Sigmoid colon (tissue), 6 donors: ENCODE measurements at regions not wholly inside any gene's neighbourhood (a gene's known extent, or its start where the extent isn't known, plus 50 kb on each side); places are given as distances from the start of the nearest gene placed in this dataset.
"Not testable (repeated sequence)": the region's sequence is repeated elsewhere in the genome, so short reads cannot be mapped to it uniquely, and the experiment has no call there.

Experiments
- DNase-seq: peaks from one replicate; pipeline ENCODE4 v3.0.0-alpha.2; 2019
- H3K27ac ChIP-seq, 4 donors: fragments of 200-600 bp; sonication (generic); one replicate each; pipeline ENCODE4 v1.5.1; 2016 to 2019; ENCODE audit warnings: mild to moderate bottlenecking in 1 of 4
- H3K27me3 ChIP-seq, 3 donors: fragments of 200-600 bp; sonication (generic); one replicate each; pipeline ENCODE4 v1.5.1; 2019; ENCODE audit warnings: mild to moderate bottlenecking in 1 of 3
- H3K36me3 ChIP-seq, 4 donors: fragments of 200-600 bp; sonication (generic); one replicate each; pipeline ENCODE4 v1.5.1; 2016 to 2019
- H3K4me1 ChIP-seq, 4 donors: fragments of 200-600 bp; sonication (generic); one replicate each; pipeline ENCODE4 v1.5.1; 2017 to 2019
- H3K4me3 ChIP-seq, 4 donors: fragments of 200-600 bp; sonication (generic); one replicate each; pipeline ENCODE4 v1.5.1; 2017 to 2019; ENCODE audit warnings: mild to moderate bottlenecking in 2 of 4, moderate library complexity in 1 of 4
- H3K9me3 ChIP-seq, 4 donors: fragments of 200-600 bp in 3 of 4; sonication (generic) in 3 of 4; one replicate each; pipeline versions ENCODE4 v1.5.1 to v1.6.1; 2013 to 2019
- CTCF ChIP-seq, 4 experiments: fragments of 450-650 bp in 3 of 4; fragments of 200-600 bp in 1 of 4; IDR thresholded peaks; one replicate each; pipeline ENCODE4 v1.5.1; 2016 to 2019; ENCODE audit warnings: antibody characterized with exemption in 4 of 4, mild to moderate bottlenecking in 3 of 4, moderate library complexity in 2 of 4
- EP300 ChIP-seq, 4 donors: sonication (generic); formaldehyde crosslinking; IDR thresholded peaks; one replicate each; pipeline ENCODE4 v1.6.1; 2017; ENCODE audit warnings: antibody characterized with exemption in 4 of 4
- POLR2A ChIP-seq, 2 donors: fragments of 450-650 bp; IDR thresholded peaks; one replicate each; pipeline ENCODE4 v1.6.1; 2016; ENCODE audit warnings: antibody characterized with exemption in 2 of 2, mild to moderate bottlenecking in 2 of 2, moderate library complexity in 2 of 2
- POLR2AphosphoS5 ChIP-seq, 4 donors: sonication (generic); formaldehyde crosslinking; IDR thresholded peaks; one replicate each; pipeline ENCODE4 v1.6.1; 2017; ENCODE audit warnings: antibody characterized with exemption in 4 of 4
- WGBS, 2 donors: extraction: QIAGEN DNeasy Blood & Tissue Kit; methylation state at CpG; one replicate each; pipeline ENCODE4 v1.1.7; 2013; 5-methylcytosine and 5-hydroxymethylcytosine counted together
- intact Hi-C: fragments of 100-400 bp; cut with DNase I; formaldehyde crosslinking; loops from one replicate; pipeline ENCODE4 v1.15.1; 2023
- donor health status: healthy with polysubstance abuse.
- donor health status: healthy.

GRCh38 chr5:127196042-127196441 is 94.6 kb upstream of the MEGF10 start:
- no peaks in the 10 kb centered on the region for H3K4me1 ChIP-seq
- no peak for DNase-seq
- H3K27me3 ChIP-seq = no peaks in the 10 kb centered on the region
- intact Hi-C loops = no loop called here
- no peaks in the 10 kb centered on the region for H3K36me3 ChIP-seq
- 88 to 93% methylated on average over 1 of the region's 1 CpG for WGBS, 2 donors
- no peak overlapping the region for H3K27ac ChIP-seq
- no peaks in the 10 kb centered on the region for H3K9me3 ChIP-seq
- no peak overlapping the region for H3K4me3 ChIP-seq
- no peak for TF ChIP-seq EP300 (IDR thresholded peaks at IDR 0.05)
- no peak for TF ChIP-seq POLR2AphosphoS5 (IDR thresholded peaks at IDR 0.05)
- TF ChIP-seq CTCF (IDR thresholded peaks at IDR 0.05) = no peak
- TF ChIP-seq POLR2A (IDR thresholded peaks at IDR 0.05) = no peak

GRCh38 chr5:127197402-127198167 is 93.0 kb upstream of the MEGF10 start:
- DNase-seq, H3K36me3 ChIP-seq, H3K4me1 ChIP-seq, H3K9me3 ChIP-seq, H3K27ac ChIP-seq, H3K4me3 ChIP-seq, intact Hi-C loops, H3K27me3 ChIP-seq: not testable (repeated sequence)
- WGBS, 2 donors = 55 to 63% methylated on average over 4 of the region's 4 CpGs

GRCh38 chr5:127202738-127203137 is 87.9 kb upstream of the MEGF10 start:
- WGBS, 2 donors = 94 to 97% methylated on average over 4 of the region's 4 CpGs
- DNase-seq, H3K36me3 ChIP-seq, H3K27ac ChIP-seq, H3K4me1 ChIP-seq, H3K27me3 ChIP-seq, H3K4me3 ChIP-seq, H3K9me3 ChIP-seq, intact Hi-C loops: not testable (repeated sequence)

GRCh38 chr5:127203818-127204217 is 86.8 kb upstream of the MEGF10 start:
- intact Hi-C loops = no loop called here
- 78 to 91% methylated on average over 1 of the region's 1 CpG for WGBS, 2 donors
- no peak for DNase-seq
- no peak overlapping the region for H3K27ac ChIP-seq
- no peaks in the 10 kb centered on the region for H3K36me3 ChIP-seq
- H3K4me1 ChIP-seq = no peaks in the 10 kb centered on the region
- H3K4me3 ChIP-seq = no peak overlapping the region
- no peaks in the 10 kb centered on the region for H3K9me3 ChIP-seq
- TF ChIP-seq EP300 (IDR thresholded peaks at IDR 0.05) (no peak), POLR2A (IDR thresholded peaks at IDR 0.05) (no peak), POLR2AphosphoS5 (IDR thresholded peaks at IDR 0.05) (no peak)
- no peaks in the 10 kb centered on the region for H3K27me3 ChIP-seq

- no peak for DNase-seq
- Histone ChIP-seq H3K27ac (no peak overlapping the region), H3K9me3 (no peaks in the 10 kb centered on the region), H3K4me1 (no peaks in the 10 kb centered on the region), H3K4me3 (no peak overlapping the region), H3K27me3 (no peaks in the 10 kb centered on the region), H3K36me3 (no peaks in the 10 kb centered on the region)
- 85 to 92% methylated on average over 3 of the region's 3 CpGs for WGBS, 2 donors
- intact Hi-C loops = no loop called here
- TF ChIP-seq EP300 (IDR thresholded peaks at IDR 0.05) (no peak), CTCF (IDR thresholded peaks at IDR 0.05) (no peak), POLR2A (IDR thresholded peaks at IDR 0.05) (no peak), POLR2AphosphoS5 (IDR thresholded peaks at IDR 0.05) (no peak)
Observed at GRCh38 chr5:127205147-127205546, 85.4 kb upstream of the MEGF10 start.

GRCh38 chr5:127206320-127207113 is 84.1 kb upstream of the MEGF10 start:
- no peaks in the 10 kb centered on the region for H3K4me1 ChIP-seq
- no peaks in the 10 kb centered on the region for H3K36me3 ChIP-seq
- no peaks in the 10 kb centered on the region for H3K9me3 ChIP-seq
- WGBS, 2 donors = 54 to 60% methylated on average over 4 of the region's 4 CpGs
- intact Hi-C loops = no loop called here
- TF ChIP-seq EP300 (IDR thresholded peaks at IDR 0.05) (no peak), CTCF (IDR thresholded peaks at IDR 0.05) (no peak), POLR2A (IDR thresholded peaks at IDR 0.05) (no peak), POLR2AphosphoS5 (IDR thresholded peaks at IDR 0.05) (no peak)
- H3K4me3 ChIP-seq = no peak overlapping the region
- H3K27ac ChIP-seq = no peak overlapping the region
- no peak for DNase-seq
- no peaks in the 10 kb centered on the region for H3K27me3 ChIP-seq
